ENCODE measurements at regions not wholly inside any gene's neighbourhood (a gene's known extent, or its start where the extent isn't known, plus 50 kb on each side); places are given as distances from the start of the nearest gene placed in this dataset.

DNA sequence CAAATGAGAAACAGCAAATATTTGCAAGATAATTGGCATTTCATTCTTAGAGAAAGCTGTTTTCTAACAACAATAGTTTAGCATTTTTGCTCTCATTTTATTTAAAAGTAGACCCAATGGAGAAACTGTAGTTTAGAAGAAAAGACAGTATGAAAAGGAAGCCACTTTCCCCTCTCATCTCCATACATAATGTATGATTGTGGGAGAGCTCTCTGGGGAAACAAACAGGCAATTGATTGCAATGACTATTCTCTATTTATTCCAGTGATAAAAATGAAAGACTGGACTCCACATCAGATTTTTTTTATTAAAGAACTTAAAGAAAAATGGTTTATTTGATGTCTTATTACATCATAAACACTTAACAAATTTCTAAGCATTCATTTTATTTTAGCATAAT lies 116.8 kb upstream of the SASH1 start:
- Histone ChIP-seq H4K20me1 (ENCODE audit: insufficient read depth, low read length) (no peaks in the 10 kb centered on the region), H3K4me2 (ENCODE audit: low read depth, low read length) (no peak overlapping the region), H3K56ac (ENCODE audit: extremely low read depth, insufficient read depth, low read length) (no peak overlapping the region), H2AK9ac (replicated peaks; ENCODE audit: low read depth, low read length, poor library complexity) (no peak overlapping the region), H2BK120ac (ENCODE audit: low read depth, low read length) (no peak overlapping the region), H3K23ac (ENCODE audit: low read depth, low read length) (no peak overlapping the region), H2AK5ac (ENCODE audit: low read depth, low read length) (no peak overlapping the region), H2BK5ac (ENCODE audit: low read depth, low read length, poor library complexity, severe bottlenecking) (no peak overlapping the region), H3K4me3 (ENCODE audit: insufficient read depth, low read depth, low read length) (no peak overlapping the region), H3K9ac (ENCODE audit: low read depth, low read length) (no peak overlapping the region), H4K5ac (ENCODE audit: low read depth, low read length) (no peak overlapping the region), H3K14ac (replicated peaks; ENCODE audit: low read depth, low read length) (no peak overlapping the region), H2AFZ (replicated peaks; ENCODE audit: low read length, poor library complexity) (no peak overlapping the region), H3K79me1 (ENCODE audit: low read depth in 1 of 2, low read length in 2 of 2) (no peaks in the 10 kb centered on the region), H3K9me1 (ENCODE audit: insufficient read depth, low read length) (no peaks in the 10 kb centered on the region), H3K9me3 (ENCODE audit: control insufficient read depth, insufficient read depth, low read length) (no peaks in the 10 kb centered on the region), H2BK20ac (ENCODE audit: low read depth, low read length) (no peak overlapping the region), H3K27me3 (ENCODE audit: control insufficient read depth, insufficient read depth, low read length) (no peaks in the 10 kb centered on the region), H3K18ac (ENCODE audit: low read depth, low read length) (no peak overlapping the region), H3K4ac (ENCODE audit: low read depth, low read length) (no peak overlapping the region), H3K36me3 (ENCODE audit: control insufficient read depth, insufficient read depth, low read length) (no peaks in the 10 kb centered on the region), H2BK15ac (ENCODE audit: low read depth, low read length) (no peak overlapping the region), H4K8ac (ENCODE audit: low read depth in 2 of 2, low read length in 2 of 2) (no peak overlapping the region), H4K91ac (ENCODE audit: insufficient read depth, low read depth, low read length) (no peak overlapping the region), H3K27ac (ENCODE audit: insufficient read depth, low read length) (no peak overlapping the region), H3K4me1 (ENCODE audit: control insufficient read depth, insufficient read depth, low read length) (peaks cover 7% of the 10 kb centered on the region)
- ChIA-PET POLR2A (ENCODE audit: unreplicated experiment) (no interaction called here), CTCF (no interaction called here)
- TF ChIP-seq, protein P1, sequence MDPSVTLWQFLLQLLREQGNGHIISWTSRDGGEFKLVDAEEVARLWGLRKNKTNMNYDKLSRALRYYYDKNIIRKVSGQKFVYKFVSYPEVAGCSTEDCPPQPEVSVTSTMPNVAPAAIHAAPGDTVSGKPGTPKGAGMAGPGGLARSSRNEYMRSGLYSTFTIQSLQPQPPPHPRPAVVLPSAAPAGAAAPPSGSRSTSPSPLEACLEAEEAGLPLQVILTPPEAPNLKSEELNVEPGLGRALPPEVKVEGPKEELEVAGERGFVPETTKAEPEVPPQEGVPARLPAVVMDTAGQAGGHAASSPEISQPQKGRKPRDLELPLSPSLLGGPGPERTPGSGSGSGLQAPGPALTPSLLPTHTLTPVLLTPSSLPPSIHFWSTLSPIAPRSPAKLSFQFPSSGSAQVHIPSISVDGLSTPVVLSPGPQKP (IDR thresholded peaks at IDR 0.05; ENCODE audit: borderline replicate concordance, low read depth, low read length): no peak
- TF ChIP-seq RFX5 (IDR thresholded peaks at IDR 0.05; ENCODE audit: low read depth, low read length): no peak
- no peak for TF ChIP-seq CEBPB (IDR thresholded peaks at IDR 0.05; ENCODE audit: low read depth, low read length)
- no peak for TF ChIP-seq MAZ (IDR thresholded peaks at IDR 0.05; ENCODE audit: borderline replicate concordance, low read depth, low read length)
- TF ChIP-seq MAFK (IDR thresholded peaks at IDR 0.05; ENCODE audit: low read depth, low read length): no peak
- TF ChIP-seq, protein P2, sequence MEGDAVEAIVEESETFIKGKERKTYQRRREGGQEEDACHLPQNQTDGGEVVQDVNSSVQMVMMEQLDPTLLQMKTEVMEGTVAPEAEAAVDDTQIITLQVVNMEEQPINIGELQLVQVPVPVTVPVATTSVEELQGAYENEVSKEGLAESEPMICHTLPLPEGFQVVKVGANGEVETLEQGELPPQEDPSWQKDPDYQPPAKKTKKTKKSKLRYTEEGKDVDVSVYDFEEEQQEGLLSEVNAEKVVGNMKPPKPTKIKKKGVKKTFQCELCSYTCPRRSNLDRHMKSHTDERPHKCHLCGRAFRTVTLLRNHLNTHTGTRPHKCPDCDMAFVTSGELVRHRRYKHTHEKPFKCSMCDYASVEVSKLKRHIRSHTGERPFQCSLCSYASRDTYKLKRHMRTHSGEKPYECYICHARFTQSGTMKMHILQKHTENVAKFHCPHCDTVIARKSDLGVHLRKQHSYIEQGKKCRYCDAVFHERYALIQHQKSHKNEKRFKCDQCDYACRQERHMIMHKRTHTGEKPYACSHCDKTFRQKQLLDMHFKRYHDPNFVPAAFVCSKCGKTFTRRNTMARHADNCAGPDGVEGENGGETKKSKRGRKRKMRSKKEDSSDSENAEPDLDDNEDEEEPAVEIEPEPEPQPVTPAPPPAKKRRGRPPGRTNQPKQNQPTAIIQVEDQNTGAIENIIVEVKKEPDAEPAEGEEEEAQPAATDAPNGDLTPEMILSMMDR (conservative IDR thresholded peaks at IDR 0.05; ENCODE audit: low read depth, low read length): no peak
- no peak for TF ChIP-seq MXI1 (IDR thresholded peaks at IDR 0.05; ENCODE audit: borderline replicate concordance, low read depth, low read length)
- TF ChIP-seq RAD21 (IDR thresholded peaks at IDR 0.05; ENCODE audit: low read length): no peak
- no peak for TF ChIP-seq BHLHE40 (IDR thresholded peaks at IDR 0.05; ENCODE audit: low read depth, low read length)
- dilution Hi-C loops (cut with HindIII; ENCODE audit: low sequenced_read_pairs, unreplicated experiment) (no loop called here), intact Hi-C loops (cut with micrococcal nuclease) (no loop called here), in situ Hi-C loops (cut with MboI; ENCODE audit: low sequenced_read_pairs) (no loop called here)
- no peak for DNase-seq
- ATAC-seq (ENCODE audit: low read depth): no peak
- no TSS peak for BruUV-seq (replicated peaks)

Data from IMR-90 (cell line).